ENCODE measurements at regions not wholly inside any gene's neighbourhood (a gene's known extent, or its start where the extent isn't known, plus 50 kb on each side); places are given as distances from the start of the nearest gene placed in this dataset.

- TF ChIP-seq CTCF (IDR thresholded peaks at IDR 0.05; ENCODE audit: low read length) (peak; percentile 92), EZH2 (optimal IDR thresholded peaks at IDR 0.05; ENCODE audit: low read depth, low read length) (no peak)
Measured at GRCh38 chr3:71875461-71875947, 90.6 kb upstream of the PROK2 start.
